ENCODE measurements at regions not wholly inside any gene's neighbourhood (a gene's known extent, or its start where the extent isn't known, plus 50 kb on each side); places are given as distances from the start of the nearest gene placed in this dataset.

- peaks cover 24% of the 10 kb centered on the region for H3K4me1 Mint-ChIP-seq (ENCODE audit: low read depth)
- H3K27me3 Mint-ChIP-seq (ENCODE audit: low read depth), result no peaks in the 10 kb centered on the region
- no peak overlapping the region for H3K4me3 Mint-ChIP-seq (ENCODE audit: unreplicated experiment)
- H3K36me3 Mint-ChIP-seq (ENCODE audit: low read depth), result no peaks in the 10 kb centered on the region
- no peak overlapping the region for H3K27ac Mint-ChIP-seq (ENCODE audit: unreplicated experiment)
- no peaks in the 10 kb centered on the region for H3K9me3 Mint-ChIP-seq (ENCODE audit: low read depth)
- DNase-seq (ENCODE audit: low spot score), result no peak
- TF ChIP-seq CTCF (IDR thresholded peaks at IDR 0.05), result no peak
Observed at GRCh38 chr16:66219491-66219890, 147.0 kb upstream of the CDH5 start.

GRCh38 chr16:66212428-66212827, 154.1 kb upstream of the CDH5 start:
- H3K27ac Mint-ChIP-seq (ENCODE audit: unreplicated experiment), result no peak overlapping the region
- no peak for TF ChIP-seq CTCF (IDR thresholded peaks at IDR 0.05)
- H3K27me3 Mint-ChIP-seq (ENCODE audit: low read depth), result no peaks in the 10 kb centered on the region

GRCh38 chr16:66211651-66212050, 154.8 kb upstream of the CDH5 start:
- H3K9me3 Mint-ChIP-seq (ENCODE audit: low read depth), result peaks cover 6% of the 10 kb centered on the region
- no peak overlapping the region for H3K27ac Mint-ChIP-seq (ENCODE audit: unreplicated experiment)
- TF ChIP-seq CTCF (IDR thresholded peaks at IDR 0.05), result no peak
- DNase-seq (ENCODE audit: low spot score), result no peak
- H3K4me3 Mint-ChIP-seq (ENCODE audit: unreplicated experiment), result no peak overlapping the region
- H3K27me3 Mint-ChIP-seq (ENCODE audit: low read depth), result no peaks in the 10 kb centered on the region
- no peaks in the 10 kb centered on the region for H3K36me3 Mint-ChIP-seq (ENCODE audit: low read depth)
- peaks cover 6% of the 10 kb centered on the region for H3K4me1 Mint-ChIP-seq (ENCODE audit: low read depth)

More at GRCh38 chr16:66212428-66212827, 154.1 kb upstream of the CDH5 start:
- H3K4me3 Mint-ChIP-seq (ENCODE audit: unreplicated experiment), result no peak overlapping the region
- no peaks in the 10 kb centered on the region for H3K9me3 Mint-ChIP-seq (ENCODE audit: low read depth)
- peaks cover 5% of the 10 kb centered on the region for H3K4me1 Mint-ChIP-seq (ENCODE audit: low read depth)
- no peaks in the 10 kb centered on the region for H3K36me3 Mint-ChIP-seq (ENCODE audit: low read depth)
- DNase-seq (ENCODE audit: low spot score), result no peak

GRCh38 chr16:66207883-66208265, 158.6 kb upstream of the CDH5 start:
- no peak overlapping the region for H3K27ac Mint-ChIP-seq (ENCODE audit: unreplicated experiment)
- H3K36me3 Mint-ChIP-seq (ENCODE audit: low read depth), result no peaks in the 10 kb centered on the region
- peaks cover 7% of the 10 kb centered on the region for H3K9me3 Mint-ChIP-seq (ENCODE audit: low read depth)
- no peak overlapping the region for H3K4me3 Mint-ChIP-seq (ENCODE audit: unreplicated experiment)
- DNase-seq (ENCODE audit: low spot score), result no peak
- no peak for TF ChIP-seq CTCF (IDR thresholded peaks at IDR 0.05)
- no peaks in the 10 kb centered on the region for H3K27me3 Mint-ChIP-seq (ENCODE audit: low read depth)
- H3K4me1 Mint-ChIP-seq (ENCODE audit: low read depth), result peaks cover 30% of the 10 kb centered on the region

- peaks cover 28% of the 10 kb centered on the region for H3K4me1 Mint-ChIP-seq (ENCODE audit: low read depth)
- no peaks in the 10 kb centered on the region for H3K27me3 Mint-ChIP-seq (ENCODE audit: low read depth)
- no peak for DNase-seq (ENCODE audit: low spot score)
- no peak overlapping the region for H3K27ac Mint-ChIP-seq (ENCODE audit: unreplicated experiment)
- H3K9me3 Mint-ChIP-seq (ENCODE audit: low read depth), result peaks cover 7% of the 10 kb centered on the region
- H3K36me3 Mint-ChIP-seq (ENCODE audit: low read depth), result no peaks in the 10 kb centered on the region
- no peak for TF ChIP-seq CTCF (IDR thresholded peaks at IDR 0.05)
- no peak overlapping the region for H3K4me3 Mint-ChIP-seq (ENCODE audit: unreplicated experiment)
Observed at GRCh38 chr16:66207139-66207882, 159.2 kb upstream of the CDH5 start.
